Ectodermal cell (in vitro differentiated cells): ENCODE measurements at regions not wholly inside any gene's neighbourhood (a gene's known extent, or its start where the extent isn't known, plus 50 kb on each side); places are given as distances from the start of the nearest gene placed in this dataset.

ENCODE experiments used
- H3K27ac ChIP-seq: 2 replicates; pipeline ENCODE4 v1.7.0; 2013; ENCODE audit warnings: mild to moderate bottlenecking, low read depth, low read length; ENCODE audit not compliant: insufficient read depth, poor library complexity, severe bottlenecking
- H3K27me3 ChIP-seq: 2 replicates; pipeline ENCODE4 v1.7.0; 2013; ENCODE audit warnings: mild to moderate bottlenecking, low read length; ENCODE audit not compliant: insufficient read depth, control insufficient read depth, poor library complexity, severe bottlenecking
- H3K36me3 ChIP-seq: one replicate; pipeline ENCODE4 v1.7.0; 2013; ENCODE audit warnings: low read length; ENCODE audit not compliant: control insufficient read depth, insufficient read depth
- H3K4me1 ChIP-seq: one replicate; pipeline ENCODE4 v1.7.0; 2013; ENCODE audit warnings: low read length; ENCODE audit not compliant: control insufficient read depth, insufficient read depth
- H3K4me3 ChIP-seq: 2 replicates; pipeline ENCODE4 v1.7.0; 2013; ENCODE audit warnings: low read depth, low read length, control low read depth; ENCODE audit not compliant: insufficient read depth
- H3K9me3 ChIP-seq: 2 replicates; pipeline ENCODE4 v1.7.0; 2013; ENCODE audit warnings: mild to moderate bottlenecking, low read length, moderate library complexity; ENCODE audit not compliant: control insufficient read depth
- WGBS, 2 experiments: methylation state at CpG; one replicate each; pipeline ENCODE4 v1.1.7; 2013; ENCODE audit warnings: missing lambda C conversion rate in 2 of 2; 5-methylcytosine and 5-hydroxymethylcytosine counted together

DNA sequence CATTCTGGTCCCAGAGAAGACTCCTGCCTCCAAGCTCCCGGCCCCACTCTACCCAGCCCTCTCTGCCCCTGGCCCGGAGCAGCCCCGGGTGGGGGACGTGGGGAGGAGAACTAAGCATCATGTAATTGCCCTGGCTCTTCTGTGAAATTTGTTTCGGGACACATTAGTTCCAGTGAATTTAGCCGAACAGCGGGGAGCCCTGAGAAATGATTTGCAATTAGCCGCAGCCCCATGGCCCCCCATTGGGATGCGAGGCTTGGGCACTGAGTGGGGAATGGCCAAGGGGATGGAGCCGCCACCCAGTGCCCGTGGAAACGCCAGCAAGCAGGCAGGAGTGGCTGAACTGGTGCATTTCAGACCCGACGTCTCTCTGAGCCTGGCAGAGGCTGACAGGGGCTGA, 173.9 kb upstream of the LHX5 start:
- Histone ChIP-seq H3K36me3 (no peaks in the 10 kb centered on the region), H3K27ac (no peak overlapping the region), H3K27me3 (no peaks in the 10 kb centered on the region), H3K4me3 (no peak overlapping the region), H3K9me3 (no peaks in the 10 kb centered on the region), H3K4me1 (peaks cover 9% of the 10 kb centered on the region)
- WGBS, 2 experiments: 61 to 62% methylated on average over 14 of the region's 14 CpGs

DNA sequence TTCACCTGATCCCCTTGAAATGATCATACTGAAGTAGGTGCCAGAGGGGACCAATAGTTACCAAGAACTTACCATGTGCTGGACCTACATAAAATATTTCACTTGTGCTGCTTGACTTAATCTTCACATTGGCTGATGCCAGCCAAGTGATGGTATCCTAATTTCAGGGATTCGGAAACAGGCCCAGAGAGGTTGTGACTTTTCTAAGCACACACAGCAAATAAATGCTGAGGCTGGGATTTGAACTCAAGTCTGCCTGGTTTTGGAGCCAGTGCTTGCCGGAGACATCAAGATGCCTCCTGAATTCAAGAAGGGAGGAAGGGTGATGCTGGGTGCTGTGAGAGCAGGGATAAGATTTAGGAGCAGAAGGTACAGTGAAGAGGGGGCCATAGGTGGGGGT, 173.5 kb upstream of the LHX5 start:
- 94 to 96% methylated on average over 2 of the region's 2 CpGs for WGBS, 2 experiments
- H3K9me3 ChIP-seq: no peaks in the 10 kb centered on the region
- H3K4me3 ChIP-seq: no peak overlapping the region
- peaks cover 9% of the 10 kb centered on the region for H3K4me1 ChIP-seq
- H3K27me3 ChIP-seq: no peaks in the 10 kb centered on the region
- H3K27ac ChIP-seq: no peak overlapping the region
- H3K36me3 ChIP-seq: no peaks in the 10 kb centered on the region

GRCh38 chr12:113643177-113643974, 171.7 kb upstream of the LHX5 start:
- 64 to 65% methylated on average over 8 of the region's 8 CpGs for WGBS, 2 experiments
- Histone ChIP-seq H3K36me3 (no peaks in the 10 kb centered on the region), H3K27ac (no peak overlapping the region), H3K27me3 (no peaks in the 10 kb centered on the region), H3K9me3 (no peaks in the 10 kb centered on the region), H3K4me1 (peaks cover 5% of the 10 kb centered on the region), H3K4me3 (no peak overlapping the region)

DNA sequence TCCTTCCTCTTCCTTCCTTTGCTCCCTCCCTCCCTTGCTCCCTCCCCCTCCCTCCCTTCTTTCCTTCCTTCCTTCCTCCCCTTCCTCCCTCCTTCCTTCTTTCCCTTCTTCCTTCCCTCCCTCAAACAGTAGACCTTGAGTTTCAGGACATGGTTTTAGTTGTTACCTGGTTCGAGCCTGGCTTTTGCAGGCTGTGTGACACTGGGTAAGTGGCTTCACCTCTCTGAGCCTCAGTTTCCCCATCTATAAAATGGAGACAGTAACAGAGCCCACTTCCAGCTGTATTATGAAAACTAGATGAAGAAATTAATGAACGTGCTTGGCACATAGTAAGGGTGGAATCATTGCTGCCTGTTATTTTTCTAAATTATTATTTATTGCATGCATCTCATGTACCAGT, 171.0 kb upstream of the LHX5 start:
- no peaks in the 10 kb centered on the region for H3K36me3 ChIP-seq
- H3K27ac ChIP-seq: no peak overlapping the region
- 86 to 93% methylated on average over 2 of the region's 2 CpGs for WGBS, 2 experiments
- peaks cover 5% of the 10 kb centered on the region for H3K4me1 ChIP-seq
- no peak overlapping the region for H3K4me3 ChIP-seq
- no peaks in the 10 kb centered on the region for H3K9me3 ChIP-seq
- no peaks in the 10 kb centered on the region for H3K27me3 ChIP-seq

DNA sequence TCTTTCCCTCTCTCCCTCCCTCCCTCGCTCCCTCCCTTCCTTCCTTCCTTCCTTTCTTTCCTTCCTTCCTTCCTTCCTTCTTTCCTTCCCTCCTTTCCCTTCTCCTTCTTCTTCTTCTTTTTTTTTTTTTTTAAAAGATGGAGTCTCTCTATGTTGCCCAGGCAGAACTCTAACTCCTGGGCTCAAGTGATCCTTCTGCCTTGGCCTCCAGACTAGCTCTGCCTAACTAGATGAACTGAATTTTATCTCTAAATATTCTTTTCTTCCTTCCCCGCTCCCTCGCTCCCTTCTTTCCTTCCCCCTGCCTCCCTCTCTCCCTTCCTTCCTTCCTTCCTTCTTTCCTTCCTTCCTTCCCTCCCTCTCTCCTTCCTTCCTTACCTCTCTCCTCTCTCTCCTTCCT, 170.5 kb upstream of the LHX5 start:
- Histone ChIP-seq H3K9me3 (no peaks in the 10 kb centered on the region), H3K27ac (no peak overlapping the region), H3K4me1 (peaks cover 5% of the 10 kb centered on the region), H3K27me3 (no peaks in the 10 kb centered on the region), H3K36me3 (no peaks in the 10 kb centered on the region), H3K4me3 (no peak overlapping the region)
- WGBS, 2 experiments: 92 to 93% methylated on average over 3 of the region's 3 CpGs

DNA sequence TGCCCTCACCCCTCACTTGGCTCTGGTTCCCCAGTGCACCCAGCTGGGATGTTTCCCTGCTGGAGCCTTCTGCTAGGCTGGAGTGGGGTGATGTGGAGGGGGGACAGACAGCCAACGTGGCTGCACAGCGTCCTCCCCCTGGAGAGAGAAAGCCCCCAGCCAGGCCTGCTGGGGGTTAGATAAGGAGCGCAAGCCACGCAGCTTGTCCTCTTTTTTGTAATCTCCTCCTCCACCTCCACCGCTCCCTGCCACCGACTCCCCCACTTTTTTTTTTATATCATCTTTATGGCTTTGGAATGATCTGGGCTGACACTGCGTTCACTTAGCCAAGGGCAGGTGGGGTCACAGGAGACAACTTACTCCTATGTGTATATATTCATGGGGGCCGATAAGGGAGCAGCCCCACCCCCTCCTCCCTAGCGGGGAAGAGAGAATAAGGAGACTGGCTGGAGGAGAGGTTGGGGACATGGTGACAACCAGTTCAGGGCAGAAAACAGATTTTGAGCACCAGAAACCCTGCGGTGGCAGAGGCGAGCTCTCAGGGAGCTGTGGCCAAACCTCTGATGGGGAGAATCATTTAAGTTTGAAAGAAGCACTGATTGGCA, 169.9 kb upstream of the LHX5 start:
- Histone ChIP-seq H3K27ac (no peak overlapping the region), H3K9me3 (no peaks in the 10 kb centered on the region), H3K4me1 (peaks cover 8% of the 10 kb centered on the region), H3K36me3 (no peaks in the 10 kb centered on the region), H3K4me3 (no peak overlapping the region), H3K27me3 (no peaks in the 10 kb centered on the region)
- 51 to 57% methylated on average over 8 to 11 of the region's 11 CpGs for WGBS, 2 experiments

DNA sequence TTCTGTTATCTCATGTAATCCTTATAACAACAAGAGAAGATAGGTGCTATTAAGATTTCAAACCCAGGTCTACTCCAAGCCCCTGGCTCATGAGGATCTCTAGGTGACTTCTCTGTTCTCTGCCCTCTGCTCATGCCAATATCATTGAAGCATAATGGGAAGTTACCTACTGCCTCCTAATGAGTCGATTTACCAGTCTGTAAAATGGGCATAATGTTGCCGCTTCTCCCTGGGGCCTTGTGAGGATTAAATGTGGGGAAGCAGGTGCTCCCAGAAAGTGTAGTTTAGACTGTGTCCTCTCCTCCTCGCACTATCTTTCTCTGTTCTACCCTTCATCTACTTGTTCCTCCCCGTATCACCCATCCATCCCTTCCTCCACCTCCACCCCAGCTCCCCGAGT, 169.2 kb upstream of the LHX5 start:
- H3K9me3 ChIP-seq: no peaks in the 10 kb centered on the region
- peaks cover 9% of the 10 kb centered on the region for H3K4me1 ChIP-seq
- WGBS, 2 experiments: 76 to 77% methylated on average over 5 of the region's 5 CpGs
- H3K4me3 ChIP-seq: no peak overlapping the region
- no peaks in the 10 kb centered on the region for H3K36me3 ChIP-seq
- no peak overlapping the region for H3K27ac ChIP-seq
- no peaks in the 10 kb centered on the region for H3K27me3 ChIP-seq

DNA sequence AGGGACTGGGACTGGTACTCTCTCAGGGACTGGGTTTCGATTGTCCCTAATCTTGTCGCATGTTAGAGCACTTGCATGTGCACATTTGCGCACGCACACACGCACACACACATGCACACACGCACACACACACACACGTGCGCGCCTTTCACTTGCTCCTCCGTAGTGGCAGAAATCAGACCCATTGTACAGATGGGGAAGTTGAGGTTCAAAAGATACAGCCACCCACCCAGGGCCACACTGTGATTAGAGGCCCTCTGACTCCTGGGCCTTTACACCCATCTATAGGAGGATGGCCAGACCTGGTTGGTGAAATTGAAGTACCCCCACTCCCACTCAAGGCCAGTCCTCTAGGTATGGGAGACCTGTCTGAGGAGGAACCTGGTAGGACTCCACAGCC, 167.8 kb upstream of the LHX5 start:
- Histone ChIP-seq H3K4me3 (no peak overlapping the region), H3K9me3 (no peaks in the 10 kb centered on the region), H3K4me1 (peaks cover 13% of the 10 kb centered on the region), H3K27ac (no peak overlapping the region), H3K27me3 (no peaks in the 10 kb centered on the region), H3K36me3 (no peaks in the 10 kb centered on the region)
- 81% methylated on average over 10 of the region's 10 CpGs for WGBS, 2 experiments

- H3K4me1 ChIP-seq: peaks cover 15% of the 10 kb centered on the region
- no peaks in the 10 kb centered on the region for H3K9me3 ChIP-seq
- H3K27ac ChIP-seq: no peak overlapping the region
- no peaks in the 10 kb centered on the region for H3K27me3 ChIP-seq
- no peaks in the 10 kb centered on the region for H3K36me3 ChIP-seq
- H3K4me3 ChIP-seq: peak overlapping the region; percentile 19
- WGBS, 2 experiments: 16 to 20% methylated on average over 11 of the region's 11 CpGs
Measured at GRCh38 chr12:113638460-113638775, 166.7 kb upstream of the LHX5 start.

DNA sequence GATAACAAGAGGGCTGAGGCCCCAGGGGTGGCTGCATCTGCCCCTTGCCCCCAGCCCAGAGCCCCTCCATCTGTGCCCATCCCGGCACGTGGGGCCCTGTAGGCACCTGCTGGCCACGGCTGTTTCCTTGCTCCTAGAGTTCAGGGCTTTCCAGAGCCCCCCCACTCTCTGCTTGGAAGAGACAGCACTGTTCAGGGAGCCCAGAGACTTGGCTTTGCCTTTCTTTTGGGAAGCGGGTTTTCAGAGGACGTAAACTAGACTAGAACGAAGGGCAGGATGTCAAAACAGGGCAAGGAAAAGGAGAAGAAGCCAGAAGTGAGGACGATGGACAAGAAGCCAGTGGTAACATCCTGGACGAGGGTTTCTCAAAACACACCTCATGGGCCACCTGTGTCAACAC, 163.3 kb upstream of the LHX5 start:
- Histone ChIP-seq H3K9me3 (peaks cover 4% of the 10 kb centered on the region), H3K27ac (no peak overlapping the region)
- 70 to 77% methylated on average over 8 of the region's 8 CpGs for WGBS, 2 experiments

More for the DNA sequence above, 163.3 kb upstream of the LHX5 start:
- peaks cover 10% of the 10 kb centered on the region for H3K4me1 ChIP-seq
- no peaks in the 10 kb centered on the region for H3K27me3 ChIP-seq
- no peak overlapping the region for H3K4me3 ChIP-seq
- no peaks in the 10 kb centered on the region for H3K36me3 ChIP-seq
